ENCODE measurements at regions not wholly inside any gene's neighbourhood (a gene's known extent, or its start where the extent isn't known, plus 50 kb on each side); places are given as distances from the start of the nearest gene placed in this dataset.

GRCh38 chr13:33970746-33971561 is 153.0 kb downstream of the RFC3 start:
- H3K4me1 ChIP-seq (ENCODE audit: control insufficient read depth in 1 of 2, insufficient read depth in 2 of 2, low read length in 2 of 2) = no peaks in the 10 kb centered on the region
- H3K9ac ChIP-seq (ENCODE audit: low read depth in 1 of 2, low read length in 2 of 2) = no peak overlapping the region
- no peak overlapping the region for H3K4me3 ChIP-seq (ENCODE audit: low read depth in 1 of 2, low read length in 2 of 2)
- H3K9me3 ChIP-seq (ENCODE audit: control insufficient read depth in 1 of 2, low read length in 2 of 2) = no peaks in the 10 kb centered on the region
- no peaks in the 10 kb centered on the region for H3K36me3 ChIP-seq (ENCODE audit: control insufficient read depth in 1 of 2, insufficient read depth in 2 of 2, low read length in 2 of 2)
- H3K27me3 ChIP-seq (ENCODE audit: control insufficient read depth in 1 of 2, insufficient read depth in 2 of 2, low read length in 2 of 2) = no peaks in the 10 kb centered on the region
- no peak overlapping the region for H3K27ac ChIP-seq (ENCODE audit: low read depth, low read length)

GRCh38 chr13:33971562-33971819 is 153.5 kb downstream of the RFC3 start:
- Histone ChIP-seq H3K4me1 (ENCODE audit: control insufficient read depth in 1 of 2, insufficient read depth in 2 of 2, low read length in 2 of 2) (no peaks in the 10 kb centered on the region), H3K4me3 (ENCODE audit: low read depth in 1 of 2, low read length in 2 of 2) (no peak overlapping the region)

DNA sequence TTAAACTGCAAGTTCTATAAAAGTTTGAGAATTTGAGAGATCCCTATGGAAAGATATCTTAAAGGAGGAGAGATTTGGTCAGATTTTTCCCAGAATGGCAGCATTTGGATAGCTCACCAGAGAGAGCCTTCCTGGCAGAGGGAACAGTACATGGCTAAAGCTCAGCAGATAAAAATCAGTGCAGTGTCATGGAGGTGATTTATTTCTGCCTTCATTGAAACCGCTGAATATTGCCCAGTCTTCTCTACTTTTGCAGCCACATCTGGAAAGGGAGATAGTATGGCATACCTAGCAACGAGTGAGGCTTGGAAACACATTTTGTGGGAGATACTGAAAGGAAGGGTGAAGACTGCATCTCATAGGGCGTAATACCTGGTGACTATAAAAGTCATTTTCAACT is 155.2 kb downstream of the RFC3 start:
- no peaks in the 10 kb centered on the region for H3K9me3 ChIP-seq (ENCODE audit: control insufficient read depth in 1 of 2, low read length in 2 of 2)
- H3K36me3 ChIP-seq (ENCODE audit: control insufficient read depth in 1 of 2, insufficient read depth in 2 of 2, low read length in 2 of 2) = no peaks in the 10 kb centered on the region
- H3K27me3 ChIP-seq (ENCODE audit: control insufficient read depth in 1 of 2, insufficient read depth in 2 of 2, low read length in 2 of 2) = no peaks in the 10 kb centered on the region
- no peak overlapping the region for H3K27ac ChIP-seq (ENCODE audit: low read depth, low read length)
- no peak overlapping the region for H3K9ac ChIP-seq (ENCODE audit: low read depth in 1 of 2, low read length in 2 of 2)
- no peak overlapping the region for H3K4me3 ChIP-seq (ENCODE audit: low read depth in 1 of 2, low read length in 2 of 2)
- no peaks in the 10 kb centered on the region for H3K4me1 ChIP-seq (ENCODE audit: control insufficient read depth in 1 of 2, insufficient read depth in 2 of 2, low read length in 2 of 2)

More at GRCh38 chr13:33971562-33971819, 153.5 kb downstream of the RFC3 start:
- Histone ChIP-seq H3K36me3 (ENCODE audit: control insufficient read depth in 1 of 2, insufficient read depth in 2 of 2, low read length in 2 of 2) (no peaks in the 10 kb centered on the region), H3K9me3 (ENCODE audit: control insufficient read depth in 1 of 2, low read length in 2 of 2) (no peaks in the 10 kb centered on the region), H3K27ac (ENCODE audit: low read depth, low read length) (no peak overlapping the region), H3K27me3 (ENCODE audit: control insufficient read depth in 1 of 2, insufficient read depth in 2 of 2, low read length in 2 of 2) (no peaks in the 10 kb centered on the region), H3K9ac (ENCODE audit: low read depth in 1 of 2, low read length in 2 of 2) (no peak overlapping the region)

GRCh38 chr13:33976965-33977364 is 159.0 kb downstream of the RFC3 start:
- no peaks in the 10 kb centered on the region for H3K9me3 ChIP-seq (ENCODE audit: control insufficient read depth in 1 of 2, low read length in 2 of 2)
- H3K4me3 ChIP-seq (ENCODE audit: low read depth in 1 of 2, low read length in 2 of 2) = no peak overlapping the region
- H3K36me3 ChIP-seq (ENCODE audit: control insufficient read depth in 1 of 2, insufficient read depth in 2 of 2, low read length in 2 of 2) = no peaks in the 10 kb centered on the region
- no peak overlapping the region for H3K9ac ChIP-seq (ENCODE audit: low read depth in 1 of 2, low read length in 2 of 2)
- H3K27me3 ChIP-seq (ENCODE audit: control insufficient read depth in 1 of 2, insufficient read depth in 2 of 2, low read length in 2 of 2) = no peaks in the 10 kb centered on the region
- no peaks in the 10 kb centered on the region for H3K4me1 ChIP-seq (ENCODE audit: control insufficient read depth in 1 of 2, insufficient read depth in 2 of 2, low read length in 2 of 2)
- no peak overlapping the region for H3K27ac ChIP-seq (ENCODE audit: low read depth, low read length)

GRCh38 chr13:33978653-33979052 is 160.7 kb downstream of the RFC3 start:
- Histone ChIP-seq H3K36me3 (ENCODE audit: control insufficient read depth in 1 of 2, insufficient read depth in 2 of 2, low read length in 2 of 2) (no peaks in the 10 kb centered on the region), H3K27me3 (ENCODE audit: control insufficient read depth in 1 of 2, insufficient read depth in 2 of 2, low read length in 2 of 2) (no peaks in the 10 kb centered on the region), H3K4me1 (ENCODE audit: control insufficient read depth in 1 of 2, insufficient read depth in 2 of 2, low read length in 2 of 2) (no peaks in the 10 kb centered on the region), H3K9me3 (ENCODE audit: control insufficient read depth in 1 of 2, low read length in 2 of 2) (no peaks in the 10 kb centered on the region), H3K27ac (ENCODE audit: low read depth, low read length) (no peak overlapping the region), H3K4me3 (ENCODE audit: low read depth in 1 of 2, low read length in 2 of 2) (no peak overlapping the region), H3K9ac (ENCODE audit: low read depth in 1 of 2, low read length in 2 of 2) (no peak overlapping the region)

DNA sequence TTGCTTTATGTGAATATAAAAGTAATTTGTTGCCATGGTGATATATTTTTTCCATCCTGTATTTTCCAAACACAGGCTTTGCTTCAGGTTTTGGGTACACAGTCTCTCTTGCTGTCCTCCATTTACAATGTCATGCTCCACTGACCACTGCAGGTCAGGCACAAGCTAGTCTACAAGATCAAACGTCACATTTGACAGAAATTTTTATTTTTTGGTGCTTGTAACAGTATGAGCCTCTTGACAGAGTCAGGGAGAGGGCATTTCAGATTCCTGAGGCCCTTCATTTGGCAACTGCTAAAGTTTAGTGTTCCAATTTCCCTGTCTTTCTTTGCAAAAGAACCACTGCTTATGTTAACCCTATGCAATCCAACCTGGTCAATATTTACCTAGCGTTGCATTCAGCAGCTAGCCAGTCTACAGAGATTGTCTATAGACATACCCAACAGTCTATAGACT is 175.0 kb downstream of the RFC3 start:
- Histone ChIP-seq H3K9me3 (ENCODE audit: control insufficient read depth in 1 of 2, low read length in 2 of 2) (no peaks in the 10 kb centered on the region), H3K9ac (ENCODE audit: low read depth in 1 of 2, low read length in 2 of 2) (no peak overlapping the region), H3K27me3 (ENCODE audit: control insufficient read depth in 1 of 2, insufficient read depth in 2 of 2, low read length in 2 of 2) (no peaks in the 10 kb centered on the region), H3K27ac (ENCODE audit: low read depth, low read length) (no peak overlapping the region), H3K4me1 (ENCODE audit: control insufficient read depth in 1 of 2, insufficient read depth in 2 of 2, low read length in 2 of 2) (no peaks in the 10 kb centered on the region), H3K4me3 (ENCODE audit: low read depth in 1 of 2, low read length in 2 of 2) (no peak overlapping the region), H3K36me3 (ENCODE audit: control insufficient read depth in 1 of 2, insufficient read depth in 2 of 2, low read length in 2 of 2) (no peaks in the 10 kb centered on the region)

GRCh38 chr13:33994198-33994597 is 176.2 kb downstream of the RFC3 start:
- Histone ChIP-seq H3K36me3 (ENCODE audit: control insufficient read depth in 1 of 2, insufficient read depth in 2 of 2, low read length in 2 of 2) (no peaks in the 10 kb centered on the region), H3K4me1 (ENCODE audit: control insufficient read depth in 1 of 2, insufficient read depth in 2 of 2, low read length in 2 of 2) (no peaks in the 10 kb centered on the region), H3K4me3 (ENCODE audit: low read depth in 1 of 2, low read length in 2 of 2) (no peak overlapping the region), H3K9me3 (ENCODE audit: control insufficient read depth in 1 of 2, low read length in 2 of 2) (no peaks in the 10 kb centered on the region), H3K9ac (ENCODE audit: low read depth in 1 of 2, low read length in 2 of 2) (no peak overlapping the region), H3K27me3 (ENCODE audit: control insufficient read depth in 1 of 2, insufficient read depth in 2 of 2, low read length in 2 of 2) (no peaks in the 10 kb centered on the region), H3K27ac (ENCODE audit: low read depth, low read length) (no peak overlapping the region)

GRCh38 chr13:33994826-33995502 is 177.0 kb downstream of the RFC3 start:
- Histone ChIP-seq H3K27ac (ENCODE audit: low read depth, low read length) (no peak overlapping the region), H3K36me3 (ENCODE audit: control insufficient read depth in 1 of 2, insufficient read depth in 2 of 2, low read length in 2 of 2) (no peaks in the 10 kb centered on the region), H3K27me3 (ENCODE audit: control insufficient read depth in 1 of 2, insufficient read depth in 2 of 2, low read length in 2 of 2) (no peaks in the 10 kb centered on the region), H3K4me1 (ENCODE audit: control insufficient read depth in 1 of 2, insufficient read depth in 2 of 2, low read length in 2 of 2) (no peaks in the 10 kb centered on the region), H3K4me3 (ENCODE audit: low read depth in 1 of 2, low read length in 2 of 2) (no peak overlapping the region), H3K9me3 (ENCODE audit: control insufficient read depth in 1 of 2, low read length in 2 of 2) (no peaks in the 10 kb centered on the region), H3K9ac (ENCODE audit: low read depth in 1 of 2, low read length in 2 of 2) (no peak overlapping the region)

DNA sequence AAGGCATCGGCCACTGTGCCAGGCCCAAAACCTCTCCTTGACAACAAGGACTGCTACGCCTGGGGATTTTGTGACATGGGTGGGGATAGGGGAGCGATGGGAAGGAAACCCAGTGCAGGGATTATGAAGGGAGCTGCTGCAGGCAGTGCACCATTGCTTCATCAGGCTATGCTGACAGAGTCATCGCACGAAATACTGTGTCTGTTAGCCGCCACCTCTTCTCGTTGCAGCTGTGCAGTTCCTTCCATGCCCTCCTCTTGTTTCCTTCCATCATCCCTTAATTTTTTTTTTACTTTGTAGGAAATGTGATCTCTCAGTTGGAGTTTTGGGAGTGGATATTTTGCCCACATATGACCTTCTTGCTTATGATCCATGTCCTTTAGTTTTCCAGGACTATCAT is 178.7 kb downstream of the RFC3 start:
- no peaks in the 10 kb centered on the region for H3K27me3 ChIP-seq (ENCODE audit: control insufficient read depth in 1 of 2, insufficient read depth in 2 of 2, low read length in 2 of 2)
- H3K4me1 ChIP-seq (ENCODE audit: control insufficient read depth in 1 of 2, insufficient read depth in 2 of 2, low read length in 2 of 2) = no peaks in the 10 kb centered on the region
- no peaks in the 10 kb centered on the region for H3K36me3 ChIP-seq (ENCODE audit: control insufficient read depth in 1 of 2, insufficient read depth in 2 of 2, low read length in 2 of 2)
- no peak overlapping the region for H3K4me3 ChIP-seq (ENCODE audit: low read depth in 1 of 2, low read length in 2 of 2)
- no peak overlapping the region for H3K27ac ChIP-seq (ENCODE audit: low read depth, low read length)
- H3K9me3 ChIP-seq (ENCODE audit: control insufficient read depth in 1 of 2, low read length in 2 of 2) = no peaks in the 10 kb centered on the region
- no peak overlapping the region for H3K9ac ChIP-seq (ENCODE audit: low read depth in 1 of 2, low read length in 2 of 2)

DNA sequence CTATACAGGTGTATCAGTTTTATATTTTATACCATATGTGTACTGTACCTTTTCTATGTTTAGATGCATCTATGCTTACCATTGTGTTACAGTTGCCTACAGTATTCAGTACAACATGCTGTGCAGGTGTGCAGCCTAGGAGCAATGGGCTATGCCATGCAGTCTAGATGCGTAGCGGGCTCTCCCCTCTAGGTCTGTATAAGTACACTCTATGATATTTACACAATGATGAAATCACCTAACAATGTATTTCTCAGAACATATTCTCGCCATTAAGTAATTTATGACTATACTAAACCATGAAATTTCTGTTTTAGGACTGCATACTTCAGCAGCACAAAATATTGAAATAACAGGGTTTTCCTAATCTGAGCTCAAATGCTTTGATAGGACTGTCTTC is 179.6 kb downstream of the RFC3 start:
- Histone ChIP-seq H3K27ac (ENCODE audit: low read depth, low read length) (no peak overlapping the region), H3K27me3 (ENCODE audit: control insufficient read depth in 1 of 2, insufficient read depth in 2 of 2, low read length in 2 of 2) (no peaks in the 10 kb centered on the region), H3K4me3 (ENCODE audit: low read depth in 1 of 2, low read length in 2 of 2) (no peak overlapping the region), H3K36me3 (ENCODE audit: control insufficient read depth in 1 of 2, insufficient read depth in 2 of 2, low read length in 2 of 2) (no peaks in the 10 kb centered on the region), H3K4me1 (ENCODE audit: control insufficient read depth in 1 of 2, insufficient read depth in 2 of 2, low read length in 2 of 2) (no peaks in the 10 kb centered on the region), H3K9ac (ENCODE audit: low read depth in 1 of 2, low read length in 2 of 2) (no peak overlapping the region), H3K9me3 (ENCODE audit: control insufficient read depth in 1 of 2, low read length in 2 of 2) (no peaks in the 10 kb centered on the region)

All from duodenal mucosa (tissue), 2 donors.